GM23248 (cell line): ENCODE measurements at regions not wholly inside any gene's neighbourhood (a gene's known extent, or its start where the extent isn't known, plus 50 kb on each side); places are given as distances from the start of the nearest gene placed in this dataset.

Source experiments
- EZH2 ChIP-seq: fragments of 200-600 bp; sonication (generic); IDR thresholded peaks from 2 replicates; pipeline ENCODE4 v1.6.1; 2018; ENCODE audit warnings: antibody characterized with exemption, mild to moderate bottlenecking; ENCODE audit not compliant: insufficient read depth, poor library complexity, severe bottlenecking
- EZH2phosphoT487 ChIP-seq: fragments of 200-600 bp; sonication (generic); IDR thresholded peaks from 2 replicates; pipeline ENCODE4 v1.6.1; 2018; ENCODE audit warnings: antibody characterized with exemption, moderate library complexity, mild to moderate bottlenecking, low read depth; ENCODE audit not compliant: insufficient read depth

DNA sequence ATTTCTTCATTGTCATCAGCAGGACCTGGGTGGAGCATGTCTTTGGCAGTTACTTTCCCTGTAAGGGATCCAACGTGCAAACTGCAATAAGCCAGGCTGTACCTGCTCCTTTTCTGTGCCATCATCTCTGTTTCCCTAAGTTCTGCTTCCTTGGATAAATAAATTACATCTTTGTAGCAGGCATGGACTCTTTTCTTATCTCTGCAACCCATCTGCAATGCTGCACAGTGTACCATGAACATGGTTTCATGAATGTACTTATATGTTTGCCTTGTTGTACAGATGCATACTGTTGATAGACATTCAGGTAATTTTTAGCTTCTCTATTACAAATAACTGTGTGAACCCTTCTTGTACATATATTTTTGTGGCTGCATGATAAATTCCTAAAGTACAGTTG, 616.7 kb upstream of the PIK3C3 start:
- no peak for TF ChIP-seq EZH2
- TF ChIP-seq EZH2phosphoT487 = no peak
